ENCODE measurements at regions not wholly inside any gene's neighbourhood (a gene's known extent, or its start where the extent isn't known, plus 50 kb on each side); places are given as distances from the start of the nearest gene placed in this dataset.

GRCh38 chr5:166172597-166172996 lies 2118.8 kb upstream of the WWC1 start:
- H3K36me3 ChIP-seq, result no peaks in the 10 kb centered on the region
- no peaks in the 10 kb centered on the region for H3K4me1 ChIP-seq
- intact Hi-C loops (cut with DNase I), result no loop called here
- no peak for TF ChIP-seq POLR2A (IDR thresholded peaks at IDR 0.05)
- no peak for TF ChIP-seq CTCF (IDR thresholded peaks at IDR 0.05)
- 27% methylated on average over 4 of the region's 4 CpGs for WGBS (ENCODE audit: insufficient coverage, low coverage, low lambda C conversion rate, missing lambda C conversion rate)
- H3K9me3 ChIP-seq, result no peaks in the 10 kb centered on the region
- no peak overlapping the region for H3K4me3 ChIP-seq
- H3K27me3 ChIP-seq, result no peaks in the 10 kb centered on the region
- no peak overlapping the region for H3K27ac ChIP-seq
- DNase-seq (no peak), ATAC-seq (no peak)

GRCh38 chr5:166178411-166179080 lies 2112.9 kb upstream of the WWC1 start:
- TF ChIP-seq POLR2A (IDR thresholded peaks at IDR 0.05) (no peak), CTCF (IDR thresholded peaks at IDR 0.05) (no peak)
- no peaks in the 10 kb centered on the region for H3K27me3 ChIP-seq
- no peaks in the 10 kb centered on the region for H3K4me1 ChIP-seq
- DNase-seq, result no peak
- no peak for ATAC-seq
- WGBS (ENCODE audit: insufficient coverage, low coverage, low lambda C conversion rate, missing lambda C conversion rate), result 35% methylated on average over 8 of the region's 8 CpGs
- no peak overlapping the region for H3K4me3 ChIP-seq
- no peak overlapping the region for H3K27ac ChIP-seq
- no peaks in the 10 kb centered on the region for H3K36me3 ChIP-seq
- H3K9me3 ChIP-seq, result no peaks in the 10 kb centered on the region
- intact Hi-C loops (cut with DNase I), result no loop called here

GRCh38 chr5:166185185-166185584 lies 2106.3 kb upstream of the WWC1 start:
- intact Hi-C loops (cut with DNase I), result no loop called here
- Histone ChIP-seq H3K27me3 (no peaks in the 10 kb centered on the region), H3K9me3 (no peaks in the 10 kb centered on the region), H3K36me3 (no peaks in the 10 kb centered on the region), H3K4me1 (no peaks in the 10 kb centered on the region), H3K27ac (no peak overlapping the region), H3K4me3 (no peak overlapping the region)
- DNase-seq (no peak), ATAC-seq (no peak)
- 63% methylated on average over 10 of the region's 10 CpGs for WGBS (ENCODE audit: insufficient coverage, low coverage, low lambda C conversion rate, missing lambda C conversion rate)
- TF ChIP-seq CTCF (IDR thresholded peaks at IDR 0.05) (no peak), POLR2A (IDR thresholded peaks at IDR 0.05) (no peak)

GRCh38 chr5:166188501-166189325 lies 2102.7 kb upstream of the WWC1 start:
- no peak overlapping the region for H3K27ac ChIP-seq
- H3K9me3 ChIP-seq, result no peaks in the 10 kb centered on the region
- no peak for DNase-seq
- intact Hi-C loops (cut with DNase I), result no loop called here
- H3K4me1 ChIP-seq, result no peaks in the 10 kb centered on the region
- no peak for TF ChIP-seq POLR2A (IDR thresholded peaks at IDR 0.05)
- TF ChIP-seq CTCF (IDR thresholded peaks at IDR 0.05), result no peak
- no peaks in the 10 kb centered on the region for H3K27me3 ChIP-seq
- no peak for ATAC-seq
- H3K36me3 ChIP-seq, result no peaks in the 10 kb centered on the region
- 69% methylated on average over 7 of the region's 7 CpGs for WGBS (ENCODE audit: insufficient coverage, low coverage, low lambda C conversion rate, missing lambda C conversion rate)
- H3K4me3 ChIP-seq, result no peak overlapping the region
